ENCODE measurements at regions not wholly inside any gene's neighbourhood (a gene's known extent, or its start where the extent isn't known, plus 50 kb on each side); places are given as distances from the start of the nearest gene placed in this dataset.

GRCh38 chr3:7929319-7929889 lies 572.2 kb upstream of the LMCD1 start:
- H3K9me3 Mint-ChIP-seq, result no peaks in the 10 kb centered on the region
- peaks cover 14% of the 10 kb centered on the region for H3K4me1 Mint-ChIP-seq (ENCODE audit: low read depth)
- no peak for ATAC-seq
- no peaks in the 10 kb centered on the region for H3K27me3 Mint-ChIP-seq (ENCODE audit: low read depth)
- no peaks in the 10 kb centered on the region for H3K36me3 Mint-ChIP-seq (ENCODE audit: insufficient read depth)
- no peak for DNase-seq
- no peak overlapping the region for H3K4me3 Mint-ChIP-seq

- peaks cover 2% of the 10 kb centered on the region for H3K27me3 Mint-ChIP-seq (ENCODE audit: low read depth)
- H3K4me1 Mint-ChIP-seq (ENCODE audit: low read depth), result peaks cover 10% of the 10 kb centered on the region
- H3K9me3 Mint-ChIP-seq, result peaks cover 9% of the 10 kb centered on the region
- no peak overlapping the region for H3K4me3 Mint-ChIP-seq
- DNase-seq (no peak), ATAC-seq (no peak)
- H3K36me3 Mint-ChIP-seq (ENCODE audit: insufficient read depth), result no peaks in the 10 kb centered on the region
Observed at GRCh38 chr3:7934362-7934761, 567.3 kb upstream of the LMCD1 start.

- H3K27me3 Mint-ChIP-seq (ENCODE audit: low read depth), result no peaks in the 10 kb centered on the region
- no peak overlapping the region for H3K4me3 Mint-ChIP-seq
- ATAC-seq (no peak), DNase-seq (no peak)
- H3K36me3 Mint-ChIP-seq (ENCODE audit: insufficient read depth), result no peaks in the 10 kb centered on the region
- no peaks in the 10 kb centered on the region for H3K9me3 Mint-ChIP-seq
- peaks cover 4% of the 10 kb centered on the region for H3K4me1 Mint-ChIP-seq (ENCODE audit: low read depth)
Observed at GRCh38 chr3:7947930-7948329, 553.7 kb upstream of the LMCD1 start.

- no peak for DNase-seq
- ATAC-seq, result no peak
- no peaks in the 10 kb centered on the region for H3K36me3 Mint-ChIP-seq (ENCODE audit: insufficient read depth)
- no peak overlapping the region for H3K4me3 Mint-ChIP-seq
- no peaks in the 10 kb centered on the region for H3K27me3 Mint-ChIP-seq (ENCODE audit: low read depth)
- no peaks in the 10 kb centered on the region for H3K9me3 Mint-ChIP-seq
- peaks cover 4% of the 10 kb centered on the region for H3K4me1 Mint-ChIP-seq (ENCODE audit: low read depth)
Observed at GRCh38 chr3:7950890-7951289, 550.7 kb upstream of the LMCD1 start.

DNA sequence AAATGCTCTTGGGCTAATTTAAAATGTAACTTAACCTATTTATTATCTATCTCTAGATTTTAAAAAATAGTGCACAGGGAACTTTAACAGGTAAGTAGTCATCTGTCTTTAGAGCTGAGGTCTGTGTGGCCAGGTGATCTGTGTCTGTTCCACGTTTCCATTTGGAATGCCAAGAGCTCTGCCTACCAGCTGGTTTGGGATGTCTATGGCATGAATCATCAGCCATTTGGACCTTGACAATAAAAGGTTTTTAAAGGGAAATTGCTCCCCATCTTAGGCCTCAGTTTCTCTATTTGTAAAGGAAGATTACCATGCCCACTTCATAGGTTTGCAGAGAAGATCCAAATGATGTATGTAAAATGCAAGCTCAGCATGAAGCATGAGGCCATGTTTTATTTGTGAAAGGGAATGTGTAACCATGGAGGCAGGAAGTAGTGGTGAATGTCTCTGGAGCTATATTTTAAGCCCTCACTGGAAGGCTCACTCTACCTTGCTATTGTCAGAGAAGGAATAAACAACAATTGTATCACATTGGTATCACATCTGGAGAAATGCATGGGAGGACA lies 548.1 kb upstream of the LMCD1 start:
- Mint-ChIP-seq H3K9me3 (no peaks in the 10 kb centered on the region), H3K4me1 (ENCODE audit: low read depth) (no peaks in the 10 kb centered on the region), H3K4me3 (no peak overlapping the region), H3K36me3 (ENCODE audit: insufficient read depth) (no peaks in the 10 kb centered on the region), H3K27me3 (ENCODE audit: low read depth) (no peaks in the 10 kb centered on the region)
- DNase-seq (no peak), ATAC-seq (no peak)

GRCh38 chr3:7957024-7957423 lies 544.6 kb upstream of the LMCD1 start:
- no peak for ATAC-seq
- Mint-ChIP-seq H3K36me3 (ENCODE audit: insufficient read depth) (no peaks in the 10 kb centered on the region), H3K4me3 (no peak overlapping the region)

DNA sequence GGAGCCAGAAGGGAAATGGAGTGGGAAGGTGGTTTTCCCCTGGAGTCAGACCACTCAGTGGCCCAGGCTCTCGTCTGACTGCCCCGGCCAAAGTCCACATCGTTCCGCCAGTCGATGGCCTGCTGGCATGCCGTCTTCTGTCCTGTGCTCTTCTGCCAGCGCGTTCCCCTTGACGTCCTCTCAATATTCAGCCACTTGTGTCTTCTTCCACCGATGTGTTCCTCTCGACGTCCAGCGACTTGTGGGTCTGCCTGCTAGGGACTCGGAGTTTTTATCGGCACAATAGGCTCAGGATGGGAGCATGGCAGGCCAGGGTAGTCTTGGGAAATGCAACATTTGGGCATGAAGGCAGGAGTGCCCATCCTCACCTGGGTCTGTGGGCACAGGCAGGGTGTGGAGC lies 542.5 kb upstream of the LMCD1 start:
- Mint-ChIP-seq H3K36me3 (ENCODE audit: insufficient read depth) (no peaks in the 10 kb centered on the region), H3K4me3 (no peak overlapping the region), H3K9me3 (peaks cover 4% of the 10 kb centered on the region), H3K27me3 (ENCODE audit: low read depth) (no peaks in the 10 kb centered on the region), H3K4me1 (ENCODE audit: low read depth) (no peaks in the 10 kb centered on the region)
- no peak for ATAC-seq
- DNase-seq, result no peak

More at GRCh38 chr3:7957024-7957423, 544.6 kb upstream of the LMCD1 start:
- no peak for DNase-seq
- Mint-ChIP-seq H3K4me1 (ENCODE audit: low read depth) (no peaks in the 10 kb centered on the region), H3K27me3 (ENCODE audit: low read depth) (no peaks in the 10 kb centered on the region), H3K9me3 (peaks cover 4% of the 10 kb centered on the region)

DNA sequence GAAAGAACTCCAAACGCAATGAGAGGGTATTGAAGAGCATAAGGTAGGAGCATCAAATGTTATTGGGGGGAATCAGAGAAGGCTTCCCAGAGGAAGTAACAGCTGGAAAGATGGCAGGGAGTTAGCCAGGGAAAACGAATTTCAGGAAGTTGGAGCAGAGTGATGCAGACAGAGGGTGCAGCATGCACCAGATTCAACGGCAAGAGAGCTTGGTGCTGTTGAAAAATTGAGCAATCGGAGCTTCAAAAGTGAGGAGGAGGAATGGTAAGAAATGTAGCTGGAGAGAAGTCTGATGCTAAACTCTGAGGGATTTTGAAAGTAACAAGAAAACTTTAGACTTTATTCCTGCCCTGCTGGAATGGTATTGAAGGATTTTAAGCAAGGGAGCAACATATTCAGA lies 541.0 kb upstream of the LMCD1 start:
- H3K27me3 Mint-ChIP-seq (ENCODE audit: low read depth), result no peaks in the 10 kb centered on the region
- DNase-seq, result no peak
- no peaks in the 10 kb centered on the region for H3K36me3 Mint-ChIP-seq (ENCODE audit: insufficient read depth)
- peaks cover 4% of the 10 kb centered on the region for H3K9me3 Mint-ChIP-seq
- ATAC-seq, result no peak
- H3K4me1 Mint-ChIP-seq (ENCODE audit: low read depth), result no peaks in the 10 kb centered on the region
- no peak overlapping the region for H3K4me3 Mint-ChIP-seq

DNA sequence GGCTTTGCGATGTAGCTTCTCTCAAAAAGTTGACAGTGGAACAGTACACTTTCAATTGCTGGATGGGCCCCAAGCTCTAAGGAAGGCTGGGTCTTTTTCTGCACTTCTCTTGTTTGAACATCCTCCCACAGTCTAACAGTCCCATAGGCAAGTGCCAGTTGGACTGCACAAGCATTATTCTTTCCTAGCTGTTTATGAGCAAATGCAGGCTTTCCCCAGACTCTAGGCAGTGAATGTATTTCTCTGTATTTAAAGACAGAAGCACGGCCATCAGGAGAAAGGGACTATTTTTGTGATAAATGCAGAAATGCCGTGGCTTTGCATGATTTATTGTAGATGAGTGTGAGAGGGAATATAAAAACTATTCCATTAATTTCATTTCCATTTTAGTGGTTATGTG lies 539.3 kb upstream of the LMCD1 start:
- ATAC-seq, result no peak
- Mint-ChIP-seq H3K9me3 (peaks cover 4% of the 10 kb centered on the region), H3K36me3 (ENCODE audit: insufficient read depth) (no peaks in the 10 kb centered on the region), H3K27me3 (ENCODE audit: low read depth) (no peaks in the 10 kb centered on the region), H3K4me1 (ENCODE audit: low read depth) (no peaks in the 10 kb centered on the region), H3K4me3 (no peak overlapping the region)
- DNase-seq, result no peak

- Mint-ChIP-seq H3K27me3 (ENCODE audit: low read depth) (no peaks in the 10 kb centered on the region), H3K4me3 (no peak overlapping the region), H3K36me3 (ENCODE audit: insufficient read depth) (no peaks in the 10 kb centered on the region), H3K4me1 (ENCODE audit: low read depth) (no peaks in the 10 kb centered on the region), H3K9me3 (peaks cover 4% of the 10 kb centered on the region)
- ATAC-seq (no peak), DNase-seq (no peak)
Observed at GRCh38 chr3:7964899-7965298, 536.7 kb upstream of the LMCD1 start.

DNA sequence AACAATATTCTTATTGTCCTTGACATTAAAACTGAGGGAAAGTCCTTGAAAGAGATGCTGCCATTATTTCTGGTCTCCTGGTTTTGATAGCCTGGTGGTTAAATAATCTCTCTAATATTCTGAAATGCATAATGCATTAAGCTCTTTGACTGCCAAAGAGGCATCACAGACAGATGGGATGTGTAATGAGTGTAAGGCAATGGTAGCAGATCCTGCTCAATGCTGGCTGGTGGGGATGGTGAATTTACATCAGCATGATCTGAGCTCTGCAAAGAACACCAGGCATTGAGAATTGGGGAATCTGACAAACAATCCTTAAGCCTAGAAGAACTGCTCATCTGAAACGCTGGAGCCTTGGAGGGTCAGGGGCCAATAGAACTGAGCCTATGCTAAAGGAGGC lies 528.6 kb upstream of the LMCD1 start:
- H3K4me3 Mint-ChIP-seq, result no peak overlapping the region
- no peaks in the 10 kb centered on the region for H3K27me3 Mint-ChIP-seq (ENCODE audit: low read depth)
- DNase-seq (no peak), ATAC-seq (no peak)
- no peaks in the 10 kb centered on the region for H3K36me3 Mint-ChIP-seq (ENCODE audit: insufficient read depth)
- no peaks in the 10 kb centered on the region for H3K4me1 Mint-ChIP-seq (ENCODE audit: low read depth)
- H3K9me3 Mint-ChIP-seq, result no peaks in the 10 kb centered on the region

- ATAC-seq (no peak), DNase-seq (no peak)
- Mint-ChIP-seq H3K4me1 (ENCODE audit: low read depth) (no peaks in the 10 kb centered on the region), H3K27me3 (ENCODE audit: low read depth) (no peaks in the 10 kb centered on the region), H3K4me3 (no peak overlapping the region), H3K9me3 (no peaks in the 10 kb centered on the region), H3K36me3 (ENCODE audit: insufficient read depth) (no peaks in the 10 kb centered on the region)
Observed at GRCh38 chr3:7977245-7978086, 524.2 kb upstream of the LMCD1 start.

DNA sequence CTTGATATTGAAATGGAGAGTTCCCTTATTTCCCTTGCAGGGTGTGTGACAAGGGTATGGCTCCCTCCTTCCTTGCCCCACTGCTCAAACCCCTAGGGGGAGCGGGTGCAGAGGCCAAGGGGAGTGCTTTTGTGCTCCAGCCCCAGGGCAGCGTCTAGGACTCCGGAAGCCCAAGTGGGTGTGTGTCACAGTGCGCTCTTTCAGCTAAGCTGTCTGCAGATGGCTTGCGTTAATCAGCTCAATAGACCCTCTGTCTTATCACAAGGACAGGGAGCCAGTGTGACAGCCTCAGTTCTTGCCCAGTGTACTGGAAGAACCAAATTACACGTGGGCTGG lies 523.6 kb upstream of the LMCD1 start:
- H3K27me3 Mint-ChIP-seq (ENCODE audit: low read depth), result no peaks in the 10 kb centered on the region
- H3K9me3 Mint-ChIP-seq, result no peaks in the 10 kb centered on the region
- H3K4me3 Mint-ChIP-seq, result no peak overlapping the region
- DNase-seq (no peak), ATAC-seq (no peak)
- no peaks in the 10 kb centered on the region for H3K36me3 Mint-ChIP-seq (ENCODE audit: insufficient read depth)
- H3K4me1 Mint-ChIP-seq (ENCODE audit: low read depth), result no peaks in the 10 kb centered on the region

GRCh38 chr3:7982126-7982525 lies 519.5 kb upstream of the LMCD1 start:
- Mint-ChIP-seq H3K4me3 (no peak overlapping the region), H3K9me3 (no peaks in the 10 kb centered on the region), H3K4me1 (ENCODE audit: low read depth) (peaks cover 2% of the 10 kb centered on the region), H3K27me3 (ENCODE audit: low read depth) (no peaks in the 10 kb centered on the region), H3K36me3 (ENCODE audit: insufficient read depth) (no peaks in the 10 kb centered on the region)
- DNase-seq, result no peak
- ATAC-seq, result no peak

DNA sequence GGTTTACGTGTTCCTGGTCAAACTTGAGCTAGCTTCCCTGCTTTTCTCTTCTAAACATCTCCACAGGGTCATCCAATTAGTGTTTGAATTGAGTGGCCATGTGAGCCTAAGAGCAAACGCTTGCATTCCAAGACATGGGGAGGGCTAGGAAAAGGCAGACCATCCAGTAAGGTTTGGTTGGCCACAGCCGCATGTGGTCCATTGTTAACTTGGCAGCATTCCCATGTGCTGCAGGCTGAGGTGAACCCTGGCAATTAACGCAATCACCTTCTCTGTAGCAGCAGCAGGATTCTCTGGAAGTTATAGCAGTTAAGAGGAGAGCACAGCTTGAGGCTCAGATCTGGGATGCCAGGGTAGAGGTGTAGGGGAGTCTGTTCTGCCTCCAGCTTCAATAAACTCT lies 502.2 kb upstream of the LMCD1 start:
- no peaks in the 10 kb centered on the region for H3K9me3 Mint-ChIP-seq
- DNase-seq (no peak), ATAC-seq (no peak)
- H3K4me3 Mint-ChIP-seq, result no peak overlapping the region
- no peaks in the 10 kb centered on the region for H3K27me3 Mint-ChIP-seq (ENCODE audit: low read depth)
- H3K36me3 Mint-ChIP-seq (ENCODE audit: insufficient read depth), result no peaks in the 10 kb centered on the region
- H3K4me1 Mint-ChIP-seq (ENCODE audit: low read depth), result no peaks in the 10 kb centered on the region
